BJ (cell line): ENCODE measurements at regions not wholly inside any gene's neighbourhood (a gene's known extent, or its start where the extent isn't known, plus 50 kb on each side); places are given as distances from the start of the nearest gene placed in this dataset.

ENCODE experiments used
- CTCF ChIA-PET: fragments of 350-600 bp; formaldehyde crosslinking; extraction: SDS; loops from one replicate; lab custom pipeline; 2021; ENCODE audit warnings: antibody characterized with exemption, inconsistent platforms; lab: Yijun Ruan, JAX
- POLR2A ChIA-PET: fragments of 300-600 bp; sonication (Branson Sonifier 250); formaldehyde crosslinking; extraction: SDS; loops from one replicate; lab custom pipeline; 2021; ENCODE audit warnings: antibody characterized with exemption; lab: Charles Lee
- DNase-seq: peaks from one replicate; pipeline ENCODE4 v3.0.0-alpha.2; 2011; ENCODE audit warnings: low read depth
- H3K27me3 ChIP-seq: 2 replicates; pipeline ENCODE4 v1.6.0; 2011; ENCODE audit warnings: low read length; ENCODE audit not compliant: control insufficient read depth, insufficient read depth
- H3K36me3 ChIP-seq: 2 replicates; pipeline ENCODE4 v1.5.1; 2011; ENCODE audit warnings: low read length; ENCODE audit not compliant: control insufficient read depth, insufficient read depth
- H3K4me3 ChIP-seq: 2 replicates; pipeline ENCODE4 v1.5.1; 2011; ENCODE audit warnings: low read depth, mild to moderate bottlenecking, control low read depth, low read length
- TF ChIP-seq, protein P1 (sequence below): IDR thresholded peaks from 2 replicates; pipeline ENCODE4 v1.5.1; 2011; ENCODE audit warnings: low read depth, mild to moderate bottlenecking, control low read depth, inconsistent platforms, low read length, moderate library complexity; ENCODE audit not compliant: insufficient read depth

DNA sequence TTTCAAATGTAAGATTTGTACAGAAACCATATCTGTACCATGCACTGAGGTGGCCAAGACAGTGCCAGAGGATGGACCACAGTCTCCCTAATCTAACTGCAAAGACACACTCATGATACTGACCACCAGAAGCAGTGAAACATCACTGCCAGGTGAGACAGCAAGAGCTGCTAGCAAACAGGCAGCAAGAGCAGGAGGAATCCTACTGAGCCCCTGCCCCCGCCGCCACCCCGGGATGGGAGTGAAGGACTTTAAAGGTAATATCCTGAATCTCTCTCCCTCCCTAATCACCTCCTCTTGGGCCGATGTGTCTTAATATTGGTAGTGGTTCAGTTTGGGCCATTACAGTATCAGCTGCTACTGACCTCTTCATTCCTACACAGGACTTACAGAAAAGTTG, 144.3 kb downstream of the XPNPEP1 start:
- H3K4me3 ChIP-seq: no peak overlapping the region
- ChIA-PET POLR2A (no interaction called here), CTCF (interaction anchor here (0.8 kb wide), 1 partner anchor 105 kb away, joined by 3 read pairs; no protein-coding TSS in a partner anchor)
- no peak for DNase-seq
- TF ChIP-seq, protein P1, sequence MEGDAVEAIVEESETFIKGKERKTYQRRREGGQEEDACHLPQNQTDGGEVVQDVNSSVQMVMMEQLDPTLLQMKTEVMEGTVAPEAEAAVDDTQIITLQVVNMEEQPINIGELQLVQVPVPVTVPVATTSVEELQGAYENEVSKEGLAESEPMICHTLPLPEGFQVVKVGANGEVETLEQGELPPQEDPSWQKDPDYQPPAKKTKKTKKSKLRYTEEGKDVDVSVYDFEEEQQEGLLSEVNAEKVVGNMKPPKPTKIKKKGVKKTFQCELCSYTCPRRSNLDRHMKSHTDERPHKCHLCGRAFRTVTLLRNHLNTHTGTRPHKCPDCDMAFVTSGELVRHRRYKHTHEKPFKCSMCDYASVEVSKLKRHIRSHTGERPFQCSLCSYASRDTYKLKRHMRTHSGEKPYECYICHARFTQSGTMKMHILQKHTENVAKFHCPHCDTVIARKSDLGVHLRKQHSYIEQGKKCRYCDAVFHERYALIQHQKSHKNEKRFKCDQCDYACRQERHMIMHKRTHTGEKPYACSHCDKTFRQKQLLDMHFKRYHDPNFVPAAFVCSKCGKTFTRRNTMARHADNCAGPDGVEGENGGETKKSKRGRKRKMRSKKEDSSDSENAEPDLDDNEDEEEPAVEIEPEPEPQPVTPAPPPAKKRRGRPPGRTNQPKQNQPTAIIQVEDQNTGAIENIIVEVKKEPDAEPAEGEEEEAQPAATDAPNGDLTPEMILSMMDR: no peak
- no peaks in the 10 kb centered on the region for H3K36me3 ChIP-seq
- no peaks in the 10 kb centered on the region; the same call in 1 of the 2 replicates for H3K27me3 ChIP-seq

DNA sequence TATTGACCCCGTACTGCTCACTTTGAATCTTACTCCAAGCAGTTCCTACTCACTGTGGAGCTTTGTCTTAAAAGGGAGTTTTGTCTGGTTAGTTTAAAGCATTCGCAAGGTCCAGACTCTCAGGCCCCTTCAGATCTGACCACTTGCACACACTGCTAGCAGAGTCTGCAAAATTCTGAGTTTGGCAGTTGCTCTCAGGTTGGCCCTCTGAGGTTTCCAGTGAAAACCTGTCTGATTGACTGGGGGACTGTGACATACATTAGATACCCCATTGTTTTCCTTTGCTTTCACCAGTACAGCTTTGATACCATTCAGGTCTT, 149.2 kb downstream of the XPNPEP1 start:
- ChIA-PET POLR2A (no interaction called here), CTCF (interaction anchor here (0.6 to 2.5 kb wide), 9 partner anchors 9 to 904 kb away, joined by 3 to 21 read pairs (median 3); no protein-coding TSS in a partner anchor)
- Histone ChIP-seq H3K4me3 (no peak overlapping the region), H3K27me3 (no peaks in the 10 kb centered on the region; the same call in 1 of the 2 replicates), H3K36me3 (no peaks in the 10 kb centered on the region)
- TF ChIP-seq, protein P1: no peak
- no peak for DNase-seq

DNA sequence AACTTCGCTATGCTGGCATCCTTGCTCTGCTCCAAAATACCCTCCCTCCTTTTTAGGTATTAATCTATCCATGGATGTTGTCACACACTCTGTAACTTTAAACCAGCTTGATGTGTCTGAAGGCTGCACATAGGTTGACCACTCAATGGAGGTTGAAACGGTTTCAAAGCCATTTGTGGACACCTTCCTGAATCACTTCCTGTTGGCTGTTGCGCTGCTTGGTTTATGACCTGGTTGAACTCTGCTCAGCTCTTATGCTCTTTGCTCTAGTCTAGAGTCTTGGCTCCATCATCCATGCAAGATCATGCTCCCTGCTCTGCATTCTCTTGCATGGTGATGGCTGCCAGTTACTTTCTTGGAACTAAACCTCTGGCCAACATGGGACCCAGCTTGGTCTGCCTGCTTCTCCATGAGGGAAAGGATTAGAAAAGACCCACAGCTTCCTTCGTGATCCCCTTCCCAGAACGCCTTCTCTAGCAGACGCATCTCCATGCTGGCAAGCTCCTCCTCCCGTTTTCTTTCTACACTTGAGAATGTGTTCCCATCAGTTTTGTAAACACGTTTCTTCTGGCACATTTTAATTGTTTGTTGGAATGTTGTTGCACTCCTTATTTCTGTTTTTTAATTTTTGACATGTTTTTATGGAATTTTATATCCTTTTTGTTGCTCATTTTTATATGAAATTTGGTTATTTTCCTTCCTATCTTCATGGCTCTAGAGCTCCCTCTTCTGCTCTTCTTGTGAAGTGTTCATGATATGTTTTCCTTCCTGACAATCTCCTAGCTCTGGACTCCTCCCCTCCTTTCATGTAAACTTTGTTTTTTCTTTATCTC, 149.8 kb downstream of the XPNPEP1 start:
- TF ChIP-seq, protein P1: peak; percentile 64
- H3K36me3 ChIP-seq: no peaks in the 10 kb centered on the region
- ChIA-PET POLR2A (no interaction called here), CTCF (interaction anchor here (0.6 to 2.5 kb wide), 9 partner anchors 8 to 904 kb away, joined by 3 to 21 read pairs (median 3); no protein-coding TSS in a partner anchor)
- H3K4me3 ChIP-seq: no peak overlapping the region
- no peaks in the 10 kb centered on the region; the same call in 1 of the 2 replicates for H3K27me3 ChIP-seq
- no peak for DNase-seq

DNA sequence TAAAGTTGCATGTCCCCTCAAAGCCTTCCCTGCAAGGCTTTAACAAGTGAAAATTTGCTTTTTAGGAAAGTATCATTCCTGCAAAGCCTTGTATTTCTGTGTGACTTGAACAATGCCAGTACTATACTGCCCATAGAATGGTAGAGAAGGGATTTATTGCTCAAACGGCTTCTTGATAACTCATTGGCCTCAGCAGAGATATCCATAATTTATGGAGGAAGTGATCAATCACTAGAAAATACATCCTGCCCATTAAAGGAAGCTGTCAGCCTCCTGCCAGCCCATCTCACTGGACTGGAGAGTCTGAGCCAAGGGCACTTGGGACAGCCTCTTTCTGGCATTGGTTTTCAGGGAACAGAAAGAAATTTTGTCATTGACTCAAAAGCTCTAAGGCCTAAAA, 152.6 kb downstream of the XPNPEP1 start:
- H3K27me3 ChIP-seq: no peaks in the 10 kb centered on the region
- no peak overlapping the region for H3K4me3 ChIP-seq
- POLR2A ChIA-PET: no interaction called here
- TF ChIP-seq, protein P1: no peak
- DNase-seq: no peak
- no peaks in the 10 kb centered on the region for H3K36me3 ChIP-seq
- CTCF ChIA-PET: interaction anchor here (1.1 kb wide), 1 partner anchor 13 kb away, joined by 4 read pairs; no protein-coding TSS in a partner anchor

DNA sequence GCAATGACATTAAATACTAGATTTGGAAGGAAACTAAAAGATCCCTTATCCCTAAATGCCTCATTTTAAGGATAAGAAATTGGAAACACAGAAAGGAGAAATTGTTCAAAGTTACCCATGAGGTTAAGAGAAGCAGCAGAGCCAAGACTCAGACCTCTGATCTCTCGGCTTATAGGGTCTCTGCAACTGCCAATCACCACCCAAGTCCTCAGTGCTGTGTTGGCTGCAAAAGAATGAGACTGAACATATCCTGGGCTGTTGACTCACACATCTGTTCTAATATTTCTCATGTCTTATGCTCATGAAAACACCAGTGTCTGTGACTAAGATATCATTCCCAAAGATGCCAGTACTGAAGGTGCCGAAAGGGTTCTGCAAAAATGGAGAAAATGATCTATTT, 153.3 kb downstream of the XPNPEP1 start:
- ChIA-PET CTCF (no interaction called here), POLR2A (no interaction called here)
- TF ChIP-seq, protein P1: no peak
- no peak for DNase-seq
- Histone ChIP-seq H3K27me3 (no peaks in the 10 kb centered on the region), H3K36me3 (no peaks in the 10 kb centered on the region), H3K4me3 (no peak overlapping the region)
